Neural cell (in vitro differentiated cells): ENCODE measurements at regions not wholly inside any gene's neighbourhood (a gene's known extent, or its start where the extent isn't known, plus 50 kb on each side); places are given as distances from the start of the nearest gene placed in this dataset.

Source experiments
- H2AFZ ChIP-seq: fragments of 200-600, 300-800 bp; sonication (generic), shearing (Covaris generic); 2 replicates; pipeline ENCODE4 v1.6.0; 2014; ENCODE audit warnings: low read depth, mild to moderate bottlenecking, antibody characterized with exemption, low read length, moderate library complexity
- H3F3A ChIP-seq: fragments of 200-600 bp; shearing (Covaris generic); 2 replicates; pipeline ENCODE4 v1.6.1; 2016; ENCODE audit warnings: mild to moderate bottlenecking, moderate library complexity, mixed read lengths, antibody characterized with exemption, low read length; ENCODE audit not compliant: insufficient read depth, poor library complexity, severe bottlenecking
- H3K27ac ChIP-seq: fragments of 200-600, 300-800 bp; sonication (generic), shearing (Covaris generic); 2 replicates; pipeline ENCODE4 v1.5.1; 2014; ENCODE audit warnings: mild to moderate bottlenecking, low read length, moderate library complexity
- H3K27me3 ChIP-seq: fragments of 300-800, 200-600 bp; sonication (generic), shearing (Covaris generic); 2 replicates; pipeline ENCODE4 v1.6.0; 2014; ENCODE audit warnings: mild to moderate bottlenecking, low read depth, low read length, moderate library complexity; ENCODE audit not compliant: insufficient read depth
- H3K36me3 ChIP-seq: fragments of 300-800, 200-600 bp; sonication (generic), shearing (Covaris generic); 2 replicates; pipeline ENCODE4 v1.5.1; 2014; ENCODE audit warnings: mild to moderate bottlenecking, antibody characterized with exemption, low read length, moderate library complexity; ENCODE audit not compliant: insufficient read depth
- H3K4me2 ChIP-seq: fragments of 300-800, 200-600 bp; sonication (generic), shearing (Covaris generic); 2 replicates; pipeline ENCODE4 v1.6.0; 2014; ENCODE audit warnings: mild to moderate bottlenecking, low read length
- H3K4me3 ChIP-seq: fragments of 300-800, 200-600 bp; sonication (generic), shearing (Covaris generic); 2 replicates; pipeline ENCODE4 v1.5.1; 2014; ENCODE audit warnings: mild to moderate bottlenecking, low read length, moderate library complexity
- H3K79me2 ChIP-seq: fragments of 200-600 bp; shearing (Covaris generic); replicated peaks from 2 replicates; pipeline ENCODE4 v1.6.0; 2014; ENCODE audit warnings: mild to moderate bottlenecking, low read length, moderate library complexity; ENCODE audit not compliant: insufficient read depth
- H3K9ac ChIP-seq: fragments of 300-800, 200-600 bp; sonication (generic), shearing (Covaris generic); 2 replicates; pipeline ENCODE4 v1.6.1; 2016; ENCODE audit warnings: mild to moderate bottlenecking, low read length, mixed read lengths
- H3K9me2 ChIP-seq: fragments of 200-600 bp; shearing (Covaris generic); 2 replicates; pipeline ENCODE4 v1.6.1; 2016; ENCODE audit warnings: mild to moderate bottlenecking, low read length, mixed read lengths; ENCODE audit not compliant: insufficient read depth
- H3K9me3 ChIP-seq: fragments of 200-600, 300-800 bp; sonication (generic), shearing (Covaris generic); 2 replicates; pipeline ENCODE4 v1.6.1; 2016; ENCODE audit warnings: mild to moderate bottlenecking, mixed run types, low read length, moderate library complexity, mixed read lengths
- H4K20me1 ChIP-seq: fragments of 200-600 bp; shearing (Covaris generic); 2 replicates; pipeline ENCODE4 v1.6.1; 2016; ENCODE audit warnings: mild to moderate bottlenecking, mixed run types; ENCODE audit not compliant: insufficient read depth
- EP300 ChIP-seq: fragments of 450-650 bp; conservative IDR thresholded peaks from 2 replicates; pipeline ENCODE4 v1.6.1; 2014; ENCODE audit warnings: antibody characterized with exemption, mild to moderate bottlenecking, moderate library complexity; ENCODE audit not compliant: poor library complexity, severe bottlenecking
- EZH2 ChIP-seq: fragments of 200-600, 300-800 bp; shearing (Covaris generic), sonication (generic); IDR thresholded peaks from 2 replicates; pipeline ENCODE4 v1.6.1; 2014; ENCODE audit warnings: antibody characterized with exemption, low read length, borderline replicate concordance, mild to moderate bottlenecking; ENCODE audit not compliant: insufficient read depth, poor library complexity, severe bottlenecking
- MXI1 ChIP-seq: fragments of 450-650 bp; conservative IDR thresholded peaks from 2 replicates; pipeline ENCODE4 v1.6.1; 2014; ENCODE audit warnings: antibody characterized with exemption, mild to moderate bottlenecking; ENCODE audit not compliant: poor library complexity, severe bottlenecking
- POLR2AphosphoS5 ChIP-seq: IDR thresholded peaks from 2 replicates; pipeline ENCODE4 v1.6.1; 2012
- RAD21 ChIP-seq: fragments of 450-650 bp; conservative IDR thresholded peaks from 2 replicates; pipeline ENCODE4 v1.6.1; 2014; ENCODE audit warnings: antibody characterized with exemption, mild to moderate bottlenecking, moderate library complexity
- SMC3 ChIP-seq: fragments of 450-650 bp; conservative IDR thresholded peaks from 2 replicates; pipeline ENCODE4 v1.6.1; 2014; ENCODE audit warnings: antibody characterized with exemption, mild to moderate bottlenecking, moderate library complexity; ENCODE audit not compliant: poor library complexity
- TAF1 ChIP-seq: IDR thresholded peaks from 2 replicates; pipeline ENCODE4 v1.6.1; 2012; ENCODE audit warnings: low read depth
- TF ChIP-seq, protein P1 (sequence below): fragments of 450-650 bp; IDR thresholded peaks from 2 replicates; pipeline ENCODE4 v1.5.1; 2014; ENCODE audit warnings: antibody characterized with exemption, mild to moderate bottlenecking, moderate library complexity; ENCODE audit not compliant: poor library complexity, severe bottlenecking
- TF ChIP-seq, protein P2 (sequence below): IDR thresholded peaks from 2 replicates; pipeline ENCODE4 v1.6.1; 2012; ENCODE audit warnings: borderline replicate concordance

DNA sequence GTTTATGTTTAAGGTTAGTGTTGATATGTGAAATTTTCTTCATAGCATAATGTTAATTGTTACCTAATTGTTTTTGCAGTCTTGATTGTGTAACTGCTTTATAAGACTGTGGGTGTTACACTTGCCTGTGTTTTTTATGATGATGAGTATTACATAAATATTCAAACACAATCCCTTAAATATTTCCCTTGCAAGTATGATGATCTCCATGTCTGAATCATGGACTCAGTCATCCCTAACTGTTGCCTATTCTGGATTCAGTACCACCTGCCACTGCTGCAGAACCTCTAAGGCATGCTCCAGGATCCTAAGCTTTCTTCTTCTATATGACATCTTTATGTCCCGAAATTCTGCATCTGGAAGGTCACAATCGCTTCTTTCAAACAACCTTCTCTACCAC is 246.3 kb upstream of the CLEC14A start:
- Histone ChIP-seq H3K4me2 (no peak overlapping the region), H3K9ac (no peak overlapping the region), H3K4me3 (no peak overlapping the region), H3K79me2 (no peaks in the 10 kb centered on the region), H3K9me3 (no peaks in the 10 kb centered on the region), H3K27ac (no peak overlapping the region), H3F3A (no peaks in the 10 kb centered on the region), H2AFZ (no peak overlapping the region), H3K27me3 (no peaks in the 10 kb centered on the region), H3K36me3 (no peaks in the 10 kb centered on the region), H3K9me2 (no peaks in the 10 kb centered on the region), H4K20me1 (no peaks in the 10 kb centered on the region)
- TF ChIP-seq POLR2AphosphoS5 = no peak
- TF ChIP-seq, protein P1, sequence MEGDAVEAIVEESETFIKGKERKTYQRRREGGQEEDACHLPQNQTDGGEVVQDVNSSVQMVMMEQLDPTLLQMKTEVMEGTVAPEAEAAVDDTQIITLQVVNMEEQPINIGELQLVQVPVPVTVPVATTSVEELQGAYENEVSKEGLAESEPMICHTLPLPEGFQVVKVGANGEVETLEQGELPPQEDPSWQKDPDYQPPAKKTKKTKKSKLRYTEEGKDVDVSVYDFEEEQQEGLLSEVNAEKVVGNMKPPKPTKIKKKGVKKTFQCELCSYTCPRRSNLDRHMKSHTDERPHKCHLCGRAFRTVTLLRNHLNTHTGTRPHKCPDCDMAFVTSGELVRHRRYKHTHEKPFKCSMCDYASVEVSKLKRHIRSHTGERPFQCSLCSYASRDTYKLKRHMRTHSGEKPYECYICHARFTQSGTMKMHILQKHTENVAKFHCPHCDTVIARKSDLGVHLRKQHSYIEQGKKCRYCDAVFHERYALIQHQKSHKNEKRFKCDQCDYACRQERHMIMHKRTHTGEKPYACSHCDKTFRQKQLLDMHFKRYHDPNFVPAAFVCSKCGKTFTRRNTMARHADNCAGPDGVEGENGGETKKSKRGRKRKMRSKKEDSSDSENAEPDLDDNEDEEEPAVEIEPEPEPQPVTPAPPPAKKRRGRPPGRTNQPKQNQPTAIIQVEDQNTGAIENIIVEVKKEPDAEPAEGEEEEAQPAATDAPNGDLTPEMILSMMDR = no peak
- TF ChIP-seq RAD21 = no peak
- TF ChIP-seq, protein P2, sequence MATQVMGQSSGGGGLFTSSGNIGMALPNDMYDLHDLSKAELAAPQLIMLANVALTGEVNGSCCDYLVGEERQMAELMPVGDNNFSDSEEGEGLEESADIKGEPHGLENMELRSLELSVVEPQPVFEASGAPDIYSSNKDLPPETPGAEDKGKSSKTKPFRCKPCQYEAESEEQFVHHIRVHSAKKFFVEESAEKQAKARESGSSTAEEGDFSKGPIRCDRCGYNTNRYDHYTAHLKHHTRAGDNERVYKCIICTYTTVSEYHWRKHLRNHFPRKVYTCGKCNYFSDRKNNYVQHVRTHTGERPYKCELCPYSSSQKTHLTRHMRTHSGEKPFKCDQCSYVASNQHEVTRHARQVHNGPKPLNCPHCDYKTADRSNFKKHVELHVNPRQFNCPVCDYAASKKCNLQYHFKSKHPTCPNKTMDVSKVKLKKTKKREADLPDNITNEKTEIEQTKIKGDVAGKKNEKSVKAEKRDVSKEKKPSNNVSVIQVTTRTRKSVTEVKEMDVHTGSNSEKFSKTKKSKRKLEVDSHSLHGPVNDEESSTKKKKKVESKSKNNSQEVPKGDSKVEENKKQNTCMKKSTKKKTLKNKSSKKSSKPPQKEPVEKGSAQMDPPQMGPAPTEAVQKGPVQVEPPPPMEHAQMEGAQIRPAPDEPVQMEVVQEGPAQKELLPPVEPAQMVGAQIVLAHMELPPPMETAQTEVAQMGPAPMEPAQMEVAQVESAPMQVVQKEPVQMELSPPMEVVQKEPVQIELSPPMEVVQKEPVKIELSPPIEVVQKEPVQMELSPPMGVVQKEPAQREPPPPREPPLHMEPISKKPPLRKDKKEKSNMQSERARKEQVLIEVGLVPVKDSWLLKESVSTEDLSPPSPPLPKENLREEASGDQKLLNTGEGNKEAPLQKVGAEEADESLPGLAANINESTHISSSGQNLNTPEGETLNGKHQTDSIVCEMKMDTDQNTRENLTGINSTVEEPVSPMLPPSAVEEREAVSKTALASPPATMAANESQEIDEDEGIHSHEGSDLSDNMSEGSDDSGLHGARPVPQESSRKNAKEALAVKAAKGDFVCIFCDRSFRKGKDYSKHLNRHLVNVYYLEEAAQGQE = no peak
- no peak for TF ChIP-seq SMC3
- no peak for TF ChIP-seq TAF1
- no peak for TF ChIP-seq MXI1
- no peak for TF ChIP-seq EP300
- TF ChIP-seq EZH2 = no peak

DNA sequence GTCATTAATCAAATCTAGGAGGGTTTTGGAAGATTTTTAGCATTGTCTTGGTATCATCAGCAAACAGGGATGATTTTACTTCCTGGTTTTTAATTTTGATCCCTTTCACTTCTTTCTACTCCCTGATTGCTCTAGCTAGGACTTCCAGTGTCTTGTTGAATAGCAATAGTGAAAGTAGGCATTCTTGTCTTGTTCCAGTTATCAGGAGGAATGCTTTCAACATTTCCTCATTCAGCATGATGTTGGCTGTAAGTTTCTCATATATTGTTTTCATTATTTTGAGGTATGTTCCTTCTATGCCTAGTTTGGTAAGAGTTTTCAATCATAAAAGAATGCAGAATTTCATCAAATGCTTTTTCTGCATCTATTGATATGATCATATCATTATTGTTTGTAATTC is 244.2 kb upstream of the CLEC14A start:
- no peaks in the 10 kb centered on the region for H3K9me2 ChIP-seq
- H3K9me3 ChIP-seq = no peaks in the 10 kb centered on the region
- no peak overlapping the region for H3K4me2 ChIP-seq
- no peaks in the 10 kb centered on the region for H3F3A ChIP-seq
- H3K9ac ChIP-seq = no peak overlapping the region
- H3K27ac ChIP-seq = no peak overlapping the region
- H2AFZ ChIP-seq = no peak overlapping the region
- no peaks in the 10 kb centered on the region for H4K20me1 ChIP-seq
- H3K36me3 ChIP-seq = no peaks in the 10 kb centered on the region
- no peaks in the 10 kb centered on the region for H3K79me2 ChIP-seq
- no peaks in the 10 kb centered on the region for H3K27me3 ChIP-seq
- H3K4me3 ChIP-seq = no peak overlapping the region
- TF ChIP-seq POLR2AphosphoS5 (no peak), TAF1 (no peak), EP300 (no peak)
- TF ChIP-seq, protein P1 = no peak
